ENCODE measurements at regions not wholly inside any gene's neighbourhood (a gene's known extent, or its start where the extent isn't known, plus 50 kb on each side); places are given as distances from the start of the nearest gene placed in this dataset.

DNA sequence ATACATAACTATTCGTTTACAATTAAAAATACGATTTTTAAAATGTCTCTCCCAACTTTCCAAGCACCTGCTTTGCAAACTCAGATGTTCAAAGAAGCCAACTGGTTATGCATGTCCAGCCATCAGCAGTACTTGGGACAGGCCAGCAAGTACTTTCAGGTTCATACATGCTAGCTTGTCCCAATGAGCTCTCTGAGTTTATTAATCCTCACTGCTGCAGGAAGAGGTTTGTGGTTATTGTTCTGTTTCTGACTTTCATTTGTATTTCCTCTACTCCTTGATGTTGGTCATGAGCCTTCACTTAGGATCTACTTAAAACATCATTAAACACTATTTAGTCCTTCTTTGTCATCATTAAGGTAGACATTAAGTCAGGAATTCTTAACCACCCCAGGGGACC lies 374.1 kb downstream of the LRATD1 start:
- TF ChIP-seq POLR2AphosphoS5 (IDR thresholded peaks at IDR 0.05; ENCODE audit: low read depth, low read length) (no peak), FOXP2 (optimal IDR thresholded peaks at IDR 0.05; ENCODE audit: borderline replicate concordance, extremely low read depth, extremely low read length, insufficient read depth) (no peak), SIN3A (IDR thresholded peaks at IDR 0.05; ENCODE audit: borderline replicate concordance, insufficient read depth, low read length) (no peak), TAF1 (IDR thresholded peaks at IDR 0.05; ENCODE audit: borderline replicate concordance, insufficient read depth, low read length) (no peak)
- TF ChIP-seq, protein P1, sequence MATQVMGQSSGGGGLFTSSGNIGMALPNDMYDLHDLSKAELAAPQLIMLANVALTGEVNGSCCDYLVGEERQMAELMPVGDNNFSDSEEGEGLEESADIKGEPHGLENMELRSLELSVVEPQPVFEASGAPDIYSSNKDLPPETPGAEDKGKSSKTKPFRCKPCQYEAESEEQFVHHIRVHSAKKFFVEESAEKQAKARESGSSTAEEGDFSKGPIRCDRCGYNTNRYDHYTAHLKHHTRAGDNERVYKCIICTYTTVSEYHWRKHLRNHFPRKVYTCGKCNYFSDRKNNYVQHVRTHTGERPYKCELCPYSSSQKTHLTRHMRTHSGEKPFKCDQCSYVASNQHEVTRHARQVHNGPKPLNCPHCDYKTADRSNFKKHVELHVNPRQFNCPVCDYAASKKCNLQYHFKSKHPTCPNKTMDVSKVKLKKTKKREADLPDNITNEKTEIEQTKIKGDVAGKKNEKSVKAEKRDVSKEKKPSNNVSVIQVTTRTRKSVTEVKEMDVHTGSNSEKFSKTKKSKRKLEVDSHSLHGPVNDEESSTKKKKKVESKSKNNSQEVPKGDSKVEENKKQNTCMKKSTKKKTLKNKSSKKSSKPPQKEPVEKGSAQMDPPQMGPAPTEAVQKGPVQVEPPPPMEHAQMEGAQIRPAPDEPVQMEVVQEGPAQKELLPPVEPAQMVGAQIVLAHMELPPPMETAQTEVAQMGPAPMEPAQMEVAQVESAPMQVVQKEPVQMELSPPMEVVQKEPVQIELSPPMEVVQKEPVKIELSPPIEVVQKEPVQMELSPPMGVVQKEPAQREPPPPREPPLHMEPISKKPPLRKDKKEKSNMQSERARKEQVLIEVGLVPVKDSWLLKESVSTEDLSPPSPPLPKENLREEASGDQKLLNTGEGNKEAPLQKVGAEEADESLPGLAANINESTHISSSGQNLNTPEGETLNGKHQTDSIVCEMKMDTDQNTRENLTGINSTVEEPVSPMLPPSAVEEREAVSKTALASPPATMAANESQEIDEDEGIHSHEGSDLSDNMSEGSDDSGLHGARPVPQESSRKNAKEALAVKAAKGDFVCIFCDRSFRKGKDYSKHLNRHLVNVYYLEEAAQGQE (IDR thresholded peaks at IDR 0.05; ENCODE audit: insufficient read depth in 1 of 2, low read depth in 2 of 2, low read length in 2 of 2), result no peak

DNA sequence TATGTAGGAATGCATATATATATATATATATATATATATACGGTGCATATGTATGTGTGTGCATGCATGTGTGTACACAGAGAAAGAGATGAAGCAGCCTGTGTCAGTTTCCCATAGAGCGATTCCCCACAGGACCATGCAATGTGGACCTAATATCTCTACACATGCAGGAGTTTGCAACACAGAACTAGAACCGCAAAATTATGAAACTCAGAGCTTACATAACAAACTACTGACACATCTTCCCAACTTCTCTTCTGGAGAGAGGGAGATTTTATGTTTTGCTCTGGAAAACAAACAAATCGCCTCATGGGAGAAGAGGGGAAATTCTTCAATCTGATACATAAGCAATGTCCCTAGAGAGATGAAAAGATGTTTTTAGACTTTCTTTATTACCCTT lies 377.2 kb downstream of the LRATD1 start:
- TF ChIP-seq, protein P1 (IDR thresholded peaks at IDR 0.05; ENCODE audit: insufficient read depth in 1 of 2, low read depth in 2 of 2, low read length in 2 of 2), result no peak
- TF ChIP-seq TAF1 (IDR thresholded peaks at IDR 0.05; ENCODE audit: borderline replicate concordance, insufficient read depth, low read length) (no peak), FOXP2 (optimal IDR thresholded peaks at IDR 0.05; ENCODE audit: borderline replicate concordance, extremely low read depth, extremely low read length, insufficient read depth) (no peak), SIN3A (IDR thresholded peaks at IDR 0.05; ENCODE audit: borderline replicate concordance, insufficient read depth, low read length) (no peak), POLR2AphosphoS5 (IDR thresholded peaks at IDR 0.05; ENCODE audit: low read depth, low read length) (no peak)

DNA sequence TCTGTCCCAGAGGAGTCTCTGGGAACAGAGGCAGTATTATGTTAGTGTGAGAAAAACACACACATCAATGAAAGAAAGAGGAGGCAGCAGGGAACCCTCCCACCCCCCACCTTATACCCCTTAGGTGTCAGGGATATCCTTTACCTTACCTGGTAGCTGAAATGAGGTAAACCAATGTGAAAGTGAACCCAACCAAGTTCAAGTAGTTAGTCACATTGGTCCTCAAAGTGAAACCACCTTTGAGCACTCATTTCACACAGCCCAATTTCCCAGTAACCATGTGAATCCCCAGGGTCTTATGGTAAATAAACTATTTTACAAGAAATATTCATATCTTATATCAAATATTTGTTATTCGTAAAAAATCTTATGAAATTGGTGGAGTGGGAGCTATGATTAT lies 377.8 kb downstream of the LRATD1 start:
- TF ChIP-seq FOXP2 (optimal IDR thresholded peaks at IDR 0.05; ENCODE audit: borderline replicate concordance, extremely low read depth, extremely low read length, insufficient read depth) (no peak), TAF1 (IDR thresholded peaks at IDR 0.05; ENCODE audit: borderline replicate concordance, insufficient read depth, low read length) (no peak)
- TF ChIP-seq, protein P1 (IDR thresholded peaks at IDR 0.05; ENCODE audit: insufficient read depth in 1 of 2, low read depth in 2 of 2, low read length in 2 of 2), result no peak

DNA sequence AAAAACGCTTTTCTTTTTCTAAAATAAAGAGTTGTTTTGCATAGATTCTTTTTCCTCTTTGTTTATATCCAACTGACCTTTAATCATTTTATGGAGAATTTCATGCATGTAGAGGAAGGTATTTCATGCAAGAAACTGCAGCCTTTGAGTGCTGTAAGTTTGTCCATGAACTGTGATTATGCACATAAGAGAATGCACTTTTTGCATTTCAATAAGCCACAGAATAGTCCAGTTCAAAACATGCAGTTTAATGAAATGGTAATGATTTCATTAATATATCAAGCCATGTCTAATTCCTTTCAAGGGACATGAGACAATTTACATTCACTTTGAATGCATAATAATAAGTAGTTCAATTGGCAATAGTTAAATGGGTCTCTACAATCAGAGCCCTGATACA lies 386.3 kb downstream of the LRATD1 start:
- no peak for TF ChIP-seq POLR2AphosphoS5 (IDR thresholded peaks at IDR 0.05; ENCODE audit: low read depth, low read length)
- TF ChIP-seq TAF1 (IDR thresholded peaks at IDR 0.05; ENCODE audit: borderline replicate concordance, insufficient read depth, low read length), result no peak
- no peak for TF ChIP-seq FOXP2 (optimal IDR thresholded peaks at IDR 0.05; ENCODE audit: borderline replicate concordance, extremely low read depth, extremely low read length, insufficient read depth)
- no peak for TF ChIP-seq SIN3A (IDR thresholded peaks at IDR 0.05; ENCODE audit: borderline replicate concordance, insufficient read depth, low read length)
- TF ChIP-seq, protein P1 (IDR thresholded peaks at IDR 0.05; ENCODE audit: insufficient read depth in 1 of 2, low read depth in 2 of 2, low read length in 2 of 2), result no peak

DNA sequence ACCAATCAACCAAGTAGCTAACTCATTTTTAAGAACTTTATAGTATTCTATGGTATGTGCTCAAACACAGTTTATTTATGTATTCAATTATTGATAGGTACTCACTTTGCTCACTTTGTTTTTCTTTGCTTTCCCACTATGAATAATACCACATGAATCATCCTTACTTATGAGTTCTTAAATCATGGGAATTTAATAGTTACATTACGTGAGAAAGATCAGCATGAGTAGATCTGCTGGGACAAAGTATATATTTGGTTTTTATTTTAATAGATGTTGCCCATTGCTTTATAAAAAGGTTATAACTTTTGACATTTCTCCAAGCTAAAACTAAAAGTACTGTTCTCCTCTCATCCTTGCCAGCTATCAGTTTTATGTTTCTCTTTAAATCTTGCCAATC lies 390.7 kb downstream of the LRATD1 start:
- TF ChIP-seq POLR2AphosphoS5 (IDR thresholded peaks at IDR 0.05; ENCODE audit: low read depth, low read length), result no peak
- TF ChIP-seq, protein P1 (IDR thresholded peaks at IDR 0.05; ENCODE audit: insufficient read depth in 1 of 2, low read depth in 2 of 2, low read length in 2 of 2), result no peak
- TF ChIP-seq FOXP2 (optimal IDR thresholded peaks at IDR 0.05; ENCODE audit: borderline replicate concordance, extremely low read depth, extremely low read length, insufficient read depth), result no peak
- TF ChIP-seq SIN3A (IDR thresholded peaks at IDR 0.05; ENCODE audit: borderline replicate concordance, insufficient read depth, low read length), result no peak
- TF ChIP-seq TAF1 (IDR thresholded peaks at IDR 0.05; ENCODE audit: borderline replicate concordance, insufficient read depth, low read length), result no peak

Data from PFSK-1 (cell line).